ENCODE measurements at regions not wholly inside any gene's neighbourhood (a gene's known extent, or its start where the extent isn't known, plus 50 kb on each side); places are given as distances from the start of the nearest gene placed in this dataset.

GRCh38 chr5:96067894-96068614 is 106.4 kb upstream of the ELL2 start (continued):
- TF ChIP-seq ATF3 (IDR thresholded peaks at IDR 0.05) (0 out of 2 replicates have a peak, but pooled peaks have one; percentile 13), ZFX (IDR thresholded peaks at IDR 0.05) (no peak), SIN3A (IDR thresholded peaks at IDR 0.05; ENCODE audit: low read depth) (peak; percentile 65), FOSL1 (IDR thresholded peaks at IDR 0.05; ENCODE audit: low read depth) (peak; percentile 74)

- H3K79me2 ChIP-seq (ENCODE audit: insufficient read depth, low read length) = no peaks in the 10 kb centered on the region
- no peak for TF ChIP-seq EGR1 (IDR thresholded peaks at IDR 0.05; ENCODE audit: low read depth)
- TF ChIP-seq FOSL1 (IDR thresholded peaks at IDR 0.05; ENCODE audit: low read depth) = no peak
- no peak for TF ChIP-seq SP1 (IDR thresholded peaks at IDR 0.05; ENCODE audit: low read depth)
- no peak for ATAC-seq
- no peaks in the 10 kb centered on the region for H3K9me3 ChIP-seq (ENCODE audit: control insufficient read depth in 1 of 2, insufficient read depth in 1 of 2, low read depth in 1 of 2, low read length in 2 of 2)
- H3K4me3 ChIP-seq (replicated peaks in 1 of 2; ENCODE audit: low read depth in 1 of 2, low read length in 2 of 2) = no peak overlapping the region
- H3K4me1 ChIP-seq (ENCODE audit: control insufficient read depth in 1 of 2, insufficient read depth in 2 of 2, low read length in 2 of 2) = peaks cover 8 to 27% of the 10 kb centered on the region in 2 experiments
- H3K27ac ChIP-seq (ENCODE audit: low read depth, low read length) = no peak overlapping the region
- CTCF ChIA-PET = no interaction called here
- no peaks in the 10 kb centered on the region for H3K36me3 ChIP-seq (ENCODE audit: control insufficient read depth in 1 of 2, insufficient read depth in 2 of 2, low read length in 2 of 2)
- RAD21 ChIA-PET (ENCODE audit: low non-redundant PET in 1 of 2, low total read pairs in 2 of 2, uncharacterized antibody in 2 of 2, unreplicated experiment in 2 of 2) = no interaction called here
- intact Hi-C loops (cut with micrococcal nuclease) = no loop called here
- POLR2A ChIA-PET = interaction anchor here (1.7 kb wide), 1 partner anchor 12 kb away, joined by 26 read pairs; no protein-coding TSS in a partner anchor
- H4K20me1 ChIP-seq (ENCODE audit: insufficient read depth) = no peaks in the 10 kb centered on the region
- H3K4me2 ChIP-seq (ENCODE audit: low read length) = peak overlapping the region; percentile 74
- no peak overlapping the region for H2AFZ ChIP-seq (ENCODE audit: low read depth, low read length, poor library complexity, severe bottlenecking)
- H3K27me3 ChIP-seq (ENCODE audit: insufficient read depth, low read length) = no peaks in the 10 kb centered on the region
- no peak for DNase-seq (ENCODE audit: low read depth, low spot score)
- no peaks in the 10 kb centered on the region for H3K9me2 ChIP-seq (ENCODE audit: insufficient read depth)
- no peak overlapping the region for H3K9ac ChIP-seq (ENCODE audit: low read length)
- no TSS peak for BruUV-seq (replicated peaks)
Measured at GRCh38 chr5:96067251-96067650, 105.6 kb upstream of the ELL2 start.

GRCh38 chr5:96066386-96066719 is 104.7 kb upstream of the ELL2 start:
- BruUV-seq (replicated peaks) = no TSS peak
- CTCF ChIA-PET = interaction anchor here (0.7 kb wide), 1 partner anchor 21 kb away, joined by 3 read pairs; no protein-coding TSS in a partner anchor
- no peak for TF ChIP-seq TCF7L2 (IDR thresholded peaks at IDR 0.05; ENCODE audit: borderline replicate concordance, extremely low read depth, insufficient read depth, insufficient read length)
- no peak for TF ChIP-seq EZH2 (IDR thresholded peaks at IDR 0.05)
- no peak for TF ChIP-seq RAD21 (IDR thresholded peaks at IDR 0.05; ENCODE audit: low read depth)
- TF ChIP-seq CBX3 (IDR thresholded peaks at IDR 0.05; ENCODE audit: low read depth) = no peak
- TF ChIP-seq, protein P1, sequence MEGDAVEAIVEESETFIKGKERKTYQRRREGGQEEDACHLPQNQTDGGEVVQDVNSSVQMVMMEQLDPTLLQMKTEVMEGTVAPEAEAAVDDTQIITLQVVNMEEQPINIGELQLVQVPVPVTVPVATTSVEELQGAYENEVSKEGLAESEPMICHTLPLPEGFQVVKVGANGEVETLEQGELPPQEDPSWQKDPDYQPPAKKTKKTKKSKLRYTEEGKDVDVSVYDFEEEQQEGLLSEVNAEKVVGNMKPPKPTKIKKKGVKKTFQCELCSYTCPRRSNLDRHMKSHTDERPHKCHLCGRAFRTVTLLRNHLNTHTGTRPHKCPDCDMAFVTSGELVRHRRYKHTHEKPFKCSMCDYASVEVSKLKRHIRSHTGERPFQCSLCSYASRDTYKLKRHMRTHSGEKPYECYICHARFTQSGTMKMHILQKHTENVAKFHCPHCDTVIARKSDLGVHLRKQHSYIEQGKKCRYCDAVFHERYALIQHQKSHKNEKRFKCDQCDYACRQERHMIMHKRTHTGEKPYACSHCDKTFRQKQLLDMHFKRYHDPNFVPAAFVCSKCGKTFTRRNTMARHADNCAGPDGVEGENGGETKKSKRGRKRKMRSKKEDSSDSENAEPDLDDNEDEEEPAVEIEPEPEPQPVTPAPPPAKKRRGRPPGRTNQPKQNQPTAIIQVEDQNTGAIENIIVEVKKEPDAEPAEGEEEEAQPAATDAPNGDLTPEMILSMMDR (IDR thresholded peaks at IDR 0.05 in 2 of 3, conservative IDR thresholded peaks at IDR 0.05 in 1 of 3; ENCODE audit: borderline replicate concordance in 1 of 3, insufficient read depth in 1 of 3, low read depth in 2 of 3, low read length in 2 of 3) = no peak
- no peak for TF ChIP-seq ZBTB33 (IDR thresholded peaks at IDR 0.05; ENCODE audit: extremely low read depth, insufficient replicate concordance, low read length)
- TF ChIP-seq ATF3 (IDR thresholded peaks at IDR 0.05) = no peak
- no peak for TF ChIP-seq ZNF274 (IDR thresholded peaks at IDR 0.05; ENCODE audit: low read depth, low read length)
- TF ChIP-seq, protein P2, sequence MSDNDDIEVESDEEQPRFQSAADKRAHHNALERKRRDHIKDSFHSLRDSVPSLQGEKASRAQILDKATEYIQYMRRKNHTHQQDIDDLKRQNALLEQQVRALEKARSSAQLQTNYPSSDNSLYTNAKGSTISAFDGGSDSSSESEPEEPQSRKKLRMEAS (IDR thresholded peaks at IDR 0.05) = no peak

More at GRCh38 chr5:96066386-96066719, 104.7 kb upstream of the ELL2 start:
- DNase-seq (ENCODE audit: low read depth, low spot score) (no peak), ATAC-seq (no peak)
- no peak overlapping the region for H3K27ac ChIP-seq (ENCODE audit: low read depth, low read length)
- H4K20me1 ChIP-seq (ENCODE audit: insufficient read depth) = no peaks in the 10 kb centered on the region
- ChIA-PET RAD21 (ENCODE audit: low non-redundant PET in 1 of 2, low total read pairs in 2 of 2, uncharacterized antibody in 2 of 2, unreplicated experiment in 2 of 2) (no interaction called here), POLR2A (no interaction called here)
- no peak overlapping the region for H3K4me2 ChIP-seq (ENCODE audit: low read length)
- H3K4me3 ChIP-seq (replicated peaks in 1 of 2; ENCODE audit: low read depth in 1 of 2, low read length in 2 of 2) = no peak overlapping the region
- no peaks in the 10 kb centered on the region for H3K36me3 ChIP-seq (ENCODE audit: control insufficient read depth in 1 of 2, insufficient read depth in 2 of 2, low read length in 2 of 2)
- peaks cover 8 to 27% of the 10 kb centered on the region in 2 experiments for H3K4me1 ChIP-seq (ENCODE audit: control insufficient read depth in 1 of 2, insufficient read depth in 2 of 2, low read length in 2 of 2)
- no peaks in the 10 kb centered on the region for H3K27me3 ChIP-seq (ENCODE audit: insufficient read depth, low read length)
- H3K79me2 ChIP-seq (ENCODE audit: insufficient read depth, low read length) = no peaks in the 10 kb centered on the region
- intact Hi-C loops (cut with micrococcal nuclease) = no loop called here
- peak overlapping the region; percentile 84 for H2AFZ ChIP-seq (ENCODE audit: low read depth, low read length, poor library complexity, severe bottlenecking)
- no peak overlapping the region for H3K9ac ChIP-seq (ENCODE audit: low read length)
- H3K9me2 ChIP-seq (ENCODE audit: insufficient read depth) = no peaks in the 10 kb centered on the region
- H3K9me3 ChIP-seq (ENCODE audit: control insufficient read depth in 1 of 2, insufficient read depth in 1 of 2, low read depth in 1 of 2, low read length in 2 of 2) = no peaks in the 10 kb centered on the region

All from HCT116 (cell line).